A673 (cell line): ENCODE measurements at regions not wholly inside any gene's neighbourhood (a gene's known extent, or its start where the extent isn't known, plus 50 kb on each side); places are given as distances from the start of the nearest gene placed in this dataset.
A peak's percentile ranks its signal among the peaks of the same experiment; 100 is the strongest.
"Not testable (repeated sequence)": the region's sequence is repeated elsewhere in the genome, so short reads cannot be mapped to it uniquely, and the experiment has no call there.

Source experiments
- BruUV-seq: library from RNA; stranded (reverse); fragments of 400-500 nt; replicated peaks from 2 replicates; lab custom pipeline; 2021; lab: Mats Ljungman, UMichigan
- CTCF ChIA-PET: fragments of 300-600 bp; sonication (Branson Sonifier 250); formaldehyde crosslinking; loops from one replicate; lab custom pipeline; 2022; ENCODE audit warnings: antibody characterized with exemption; lab: Charles Lee
- POLR2A ChIA-PET: fragments of 300-600 bp; sonication (Branson Sonifier 250); formaldehyde crosslinking; loops from one replicate; lab custom pipeline; 2022; ENCODE audit warnings: antibody characterized with exemption; ENCODE audit not compliant: low non-redundant PET; lab: Charles Lee
- DNase-seq: peaks from one replicate; pipeline ENCODE4 v3.0.0-alpha.2; 2015; ENCODE audit warnings: low spot score
- H3K27ac ChIP-seq: fragments of 200-600 bp; sonication (generic); 2 replicates; pipeline ENCODE4 v1.5.1; 2016; ENCODE audit warnings: mixed run types, low read depth, mild to moderate bottlenecking, mixed read lengths, antibody characterized with exemption, low read length; ENCODE audit not compliant: poor library complexity, severe bottlenecking
- H3K27me3 ChIP-seq: fragments of 200-600 bp; sonication (generic); replicated peaks from 2 replicates; pipeline ENCODE4 v1.6.1; 2017; ENCODE audit warnings: mixed run types, low read depth, mild to moderate bottlenecking, mixed read lengths, antibody characterized with exemption, low read length; ENCODE audit not compliant: insufficient read depth, poor library complexity
- H3K36me3 ChIP-seq: fragments of 200-600 bp; sonication (generic); 2 replicates; pipeline ENCODE4 v1.6.1; 2016; ENCODE audit warnings: mixed run types, mild to moderate bottlenecking, mixed read lengths, antibody characterized with exemption, low read length; ENCODE audit not compliant: insufficient read depth, poor library complexity, severe bottlenecking
- H3K4me1 ChIP-seq: fragments of 200-600 bp; sonication (generic); 2 replicates; pipeline ENCODE4 v1.6.1; 2017; ENCODE audit warnings: mixed run types, mild to moderate bottlenecking, mixed read lengths, antibody characterized with exemption, low read length; ENCODE audit not compliant: insufficient read depth, poor library complexity, severe bottlenecking
- H3K4me3 ChIP-seq: fragments of 200-600 bp; sonication (generic); 2 replicates; pipeline ENCODE4 v1.5.1; 2016; ENCODE audit warnings: low read depth, mixed run types, mild to moderate bottlenecking, mixed read lengths, low read length; ENCODE audit not compliant: poor library complexity, severe bottlenecking
- H3K9me3 ChIP-seq: fragments of 200-600 bp; sonication (generic); 2 replicates; pipeline ENCODE4 v1.6.1; 2016; ENCODE audit warnings: mixed run types, low read depth, mild to moderate bottlenecking, mixed read lengths, antibody characterized with exemption, low read length; ENCODE audit not compliant: poor library complexity, severe bottlenecking
- CTCF ChIP-seq: fragments of 300-800, 200-600 bp; sonication (generic); conservative IDR thresholded peaks from 2 replicates; pipeline ENCODE4 v1.5.1; 2017; ENCODE audit warnings: low read depth, mild to moderate bottlenecking, antibody characterized with exemption, low read length, moderate library complexity, mixed read lengths
- EZH2 ChIP-seq: fragments of 200-600 bp; sonication (generic); IDR thresholded peaks from 2 replicates; pipeline ENCODE4 v1.6.1; 2017; ENCODE audit warnings: borderline replicate concordance, low read depth, mild to moderate bottlenecking, mixed read lengths, antibody characterized with exemption, low read length; ENCODE audit not compliant: poor library complexity, severe bottlenecking
- intact Hi-C: fragments of 100-400 bp; cut with micrococcal nuclease; formaldehyde crosslinking; loops from one replicate; pipeline ENCODE4 v1.10.0; 2022; ENCODE audit not compliant: unreplicated experiment

- H3K4me1 ChIP-seq, H3K9me3 ChIP-seq, H3K27ac ChIP-seq, DNase-seq, H3K36me3 ChIP-seq, H3K4me3 ChIP-seq, intact Hi-C loops, POLR2A ChIA-PET, CTCF ChIA-PET, BruUV-seq: not testable (repeated sequence)
- peaks cover 23% of the 10 kb centered on the region for H3K27me3 ChIP-seq
These were observed 114.7 kb upstream of the GOLGA6L4 start for GRCh38 chr15:84120903-84121302.

GRCh38 chr15:84128706-84129105, 106.9 kb upstream of the GOLGA6L4 start:
- H3K36me3 ChIP-seq, BruUV-seq, H3K27ac ChIP-seq, CTCF ChIA-PET, intact Hi-C loops, H3K9me3 ChIP-seq, DNase-seq, POLR2A ChIA-PET, H3K4me3 ChIP-seq: not testable (repeated sequence)
- peaks cover 36% of the 10 kb centered on the region for H3K27me3 ChIP-seq
- H3K4me1 ChIP-seq: peaks cover 10% of the 10 kb centered on the region

- H3K27ac ChIP-seq, CTCF ChIA-PET: not testable (repeated sequence)
These were observed 105.3 kb upstream of the GOLGA6L4 start for GRCh38 chr15:84130098-84130831.

GRCh38 chr15:84135931-84136456, 99.6 kb upstream of the GOLGA6L4 start:
- intact Hi-C loops, BruUV-seq, DNase-seq, POLR2A ChIA-PET, H3K9me3 ChIP-seq, CTCF ChIA-PET, H3K36me3 ChIP-seq, H3K4me3 ChIP-seq, H3K27ac ChIP-seq: not testable (repeated sequence)
- Histone ChIP-seq H3K4me1 (peaks cover 10% of the 10 kb centered on the region), H3K27me3 (peaks cover 17% of the 10 kb centered on the region)

More at GRCh38 chr15:84130098-84130831, 105.3 kb upstream of the GOLGA6L4 start:
- H3K9me3 ChIP-seq, BruUV-seq, H3K36me3 ChIP-seq, H3K4me3 ChIP-seq, POLR2A ChIA-PET: not testable (repeated sequence)
- DNase-seq: peak; percentile 14
- H3K4me1 ChIP-seq: peaks cover 10% of the 10 kb centered on the region
- peaks cover 30% of the 10 kb centered on the region for H3K27me3 ChIP-seq
- intact Hi-C loops: loop anchor here (5.0 kb wide), 1 partner anchor 48 kb away; no protein-coding TSS in a partner anchor

GRCh38 chr15:84142888-84143337, 92.7 kb upstream of the GOLGA6L4 start:
- no peak overlapping the region for H3K4me3 ChIP-seq
- H3K36me3 ChIP-seq: no peaks in the 10 kb centered on the region
- H3K27ac ChIP-seq: no peak overlapping the region
- TF ChIP-seq EZH2: no peak
- peak; percentile 83 for TF ChIP-seq CTCF
- H3K9me3 ChIP-seq: no peaks in the 10 kb centered on the region
- DNase-seq: peak; percentile 86
- no peaks in the 10 kb centered on the region for H3K4me1 ChIP-seq
- POLR2A ChIA-PET: no interaction called here
- CTCF ChIA-PET: interaction anchor here (0.6 kb wide), 1 partner anchor 74 kb away, joined by 3 read pairs; no protein-coding TSS in a partner anchor
- H3K27me3 ChIP-seq: peaks cover 5% of the 10 kb centered on the region
- intact Hi-C loops: no loop called here
- no TSS peak for BruUV-seq
